ENCODE measurements at regions not wholly inside any gene's neighbourhood (a gene's known extent, or its start where the extent isn't known, plus 50 kb on each side); places are given as distances from the start of the nearest gene placed in this dataset.

- TF ChIP-seq CTCF (conservative IDR thresholded peaks at IDR 0.05; ENCODE audit: low read depth in 2 of 2), result no peak
These were observed 142.5 kb upstream of the TRPC4 start (continued) for GRCh38 chr13:38012096-38012495.

- no peaks in the 10 kb centered on the region for H4K20me1 ChIP-seq (replicated peaks; ENCODE audit: insufficient read depth)
- DNase-seq (ENCODE audit: low spot score) (no peak), ATAC-seq (no peak)
- H3K4me3 ChIP-seq, result no peak overlapping the region
- H3K4me1 Mint-ChIP-seq, result no peaks in the 10 kb centered on the region
- H3K9me3 Mint-ChIP-seq, result no peaks in the 10 kb centered on the region
- H3K9me2 ChIP-seq (ENCODE audit: insufficient read depth), result no peaks in the 10 kb centered on the region
- no peak overlapping the region for H2AFZ ChIP-seq
- no peaks in the 10 kb centered on the region for H3F3A ChIP-seq (replicated peaks; ENCODE audit: low read depth)
- no peaks in the 10 kb centered on the region for H3K27me3 ChIP-seq (ENCODE audit: insufficient read depth)
- no peaks in the 10 kb centered on the region for H3K79me2 ChIP-seq (replicated peaks; ENCODE audit: insufficient read depth)
- H3K27ac ChIP-seq (ENCODE audit: low read depth), result no peak overlapping the region
- no peak overlapping the region for H3K4me2 ChIP-seq
- no peaks in the 10 kb centered on the region for H3K36me3 ChIP-seq (ENCODE audit: insufficient read depth)
- TF ChIP-seq JUNB (IDR thresholded peaks at IDR 0.05; ENCODE audit: unreplicated experiment) (no peak), STAT1 (IDR thresholded peaks at IDR 0.05; ENCODE audit: unreplicated experiment) (no peak), ZNF114 (CRISPR knock-in tag; IDR thresholded peaks at IDR 0.05) (no peak), ZNF331 (CRISPR knock-in tag; IDR thresholded peaks at IDR 0.05; ENCODE audit: low read depth) (no peak), ZNF462 (CRISPR knock-in tag; IDR thresholded peaks at IDR 0.05) (no peak)
- no peaks in the 10 kb centered on the region for H3K4me1 ChIP-seq (ENCODE audit: insufficient read depth)
- no peaks in the 10 kb centered on the region for H3K36me3 Mint-ChIP-seq (ENCODE audit: low read depth)
- no peak overlapping the region for H3K4me3 Mint-ChIP-seq
- H3K27ac Mint-ChIP-seq, result no peak overlapping the region
- H3K27me3 Mint-ChIP-seq (ENCODE audit: insufficient read depth, low read depth, poor library complexity), result no peaks in the 10 kb centered on the region
These were observed 139.1 kb upstream of the TRPC4 start for GRCh38 chr13:38008636-38009035.
